NT2/D1 (cell line): ENCODE measurements at regions not wholly inside any gene's neighbourhood (a gene's known extent, or its start where the extent isn't known, plus 50 kb on each side); places are given as distances from the start of the nearest gene placed in this dataset.

Experiments used
- SUZ12 ChIP-seq: IDR thresholded peaks from 2 replicates; pipeline ENCODE4 v1.6.1; 2011; ENCODE audit not compliant: insufficient read length, insufficient read depth; ENCODE audit errors: extremely low read depth
- YY1 ChIP-seq: IDR thresholded peaks from 2 replicates; pipeline ENCODE4 v1.6.1; 2011; ENCODE audit not compliant: insufficient read length, insufficient read depth
- ZNF274 ChIP-seq: IDR thresholded peaks from 2 replicates; pipeline ENCODE4 v1.6.1; 2011; ENCODE audit warnings: mild to moderate bottlenecking, low read depth, low read length

DNA sequence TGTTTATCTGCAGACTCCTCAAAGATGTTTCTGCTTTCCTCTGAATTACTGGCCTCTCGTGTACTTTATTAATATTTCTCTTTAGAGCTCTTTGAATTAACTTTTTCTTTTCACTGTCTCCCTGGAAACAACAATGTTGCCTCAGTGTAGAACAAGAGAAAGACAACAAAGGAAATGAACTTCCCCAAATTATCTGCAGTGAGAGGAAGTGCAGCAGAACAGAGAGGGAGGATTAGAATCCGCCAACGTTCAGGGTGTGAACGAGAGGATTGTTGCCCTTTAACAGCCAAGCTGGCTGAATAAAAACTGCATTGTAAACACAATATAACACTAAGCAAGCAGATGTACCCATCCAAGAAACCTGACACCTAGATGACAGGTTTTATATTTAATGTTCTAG is 375.9 kb downstream of the GALC start:
- no peak for TF ChIP-seq SUZ12
- no peak for TF ChIP-seq ZNF274
- no peak for TF ChIP-seq YY1
